Retinal pigment epithelial cell (primary cell): ENCODE measurements at regions not wholly inside any gene's neighbourhood (a gene's known extent, or its start where the extent isn't known, plus 50 kb on each side); places are given as distances from the start of the nearest gene placed in this dataset.
"Not testable (repeated sequence)": the region's sequence is repeated elsewhere in the genome, so short reads cannot be mapped to it uniquely, and the experiment has no call there.

Experiments used
- DNase-seq: peaks from one replicate; pipeline ENCODE4 v3.0.0-alpha.2; 2010; ENCODE audit warnings: low read depth
- H3K4me3 ChIP-seq: 2 replicates; pipeline ENCODE4 v1.5.1; 2011; ENCODE audit warnings: mild to moderate bottlenecking, low read length, control low read depth, moderate library complexity
- CTCF ChIP-seq: conservative IDR thresholded peaks from 2 replicates; pipeline ENCODE4 v1.5.1; 2011; ENCODE audit warnings: low read depth, low read length, control low read depth, inconsistent platforms

GRCh38 chr10:31677195-31678138, 251.2 kb downstream of the ARHGAP12 start:
- H3K4me3 ChIP-seq, result no peak overlapping the region
- no peak for DNase-seq
- TF ChIP-seq CTCF, result no peak

- DNase-seq, result no peak
- no peak overlapping the region for H3K4me3 ChIP-seq
- no peak for TF ChIP-seq CTCF
Observed at GRCh38 chr10:31675726-31676125, 252.9 kb downstream of the ARHGAP12 start.

- no peak overlapping the region for H3K4me3 ChIP-seq
- DNase-seq, result no peak
- no peak for TF ChIP-seq CTCF
Observed at GRCh38 chr10:31669357-31669756, 259.3 kb downstream of the ARHGAP12 start.

- no peak for TF ChIP-seq CTCF
- no peak overlapping the region for H3K4me3 ChIP-seq
- DNase-seq, result no peak
Observed at GRCh38 chr10:31668326-31668725, 260.3 kb downstream of the ARHGAP12 start.

- not testable (repeated sequence) for DNase-seq, H3K4me3 ChIP-seq
Observed at GRCh38 chr10:31665764-31666279, 262.8 kb downstream of the ARHGAP12 start.

GRCh38 chr10:31664803-31665202, 263.8 kb downstream of the ARHGAP12 start:
- no peak for TF ChIP-seq CTCF
- no peak for DNase-seq
- H3K4me3 ChIP-seq, result no peak overlapping the region

GRCh38 chr10:31664071-31664470, 264.6 kb downstream of the ARHGAP12 start:
- H3K4me3 ChIP-seq, DNase-seq: not testable (repeated sequence)

GRCh38 chr10:31660300-31660699, 268.3 kb downstream of the ARHGAP12 start:
- DNase-seq, result no peak
- no peak overlapping the region for H3K4me3 ChIP-seq
- no peak for TF ChIP-seq CTCF
